ENCODE measurements at regions not wholly inside any gene's neighbourhood (a gene's known extent, or its start where the extent isn't known, plus 50 kb on each side); places are given as distances from the start of the nearest gene placed in this dataset.
"Not testable (repeated sequence)": the region's sequence is repeated elsewhere in the genome, so short reads cannot be mapped to it uniquely, and the experiment has no call there.

GRCh38 chrX:147468600-147468999 is 443.1 kb upstream of the FMR1 start:
- DNase-seq: no peak

- DNase-seq: peak; percentile 14
Observed at GRCh38 chrX:147476008-147476407, 435.7 kb upstream of the FMR1 start.

DNA sequence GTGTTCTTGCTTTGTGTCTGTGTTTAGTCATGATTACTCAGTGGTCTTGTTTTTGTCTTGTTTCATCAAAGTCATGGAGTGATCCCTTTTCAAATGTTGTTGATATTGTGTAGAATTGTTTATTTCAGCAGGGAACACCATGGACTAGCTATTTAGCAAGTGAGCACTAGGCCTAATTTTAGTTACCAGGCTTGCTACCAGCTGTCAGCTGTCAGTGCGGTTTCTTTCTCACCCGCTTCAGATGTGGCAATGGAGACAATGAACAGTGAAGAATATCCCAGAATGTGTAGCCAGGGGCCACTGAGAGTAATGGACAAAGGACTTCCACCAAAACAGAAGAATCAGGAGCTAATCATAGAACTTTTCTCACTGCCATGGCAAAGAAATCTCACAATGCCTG is 432.8 kb upstream of the FMR1 start:
- no peak for DNase-seq

GRCh38 chrX:147485207-147485606 is 426.5 kb upstream of the FMR1 start:
- no peak for DNase-seq

GRCh38 chrX:147494365-147494764 is 417.4 kb upstream of the FMR1 start:
- DNase-seq: no peak

GRCh38 chrX:147498796-147499195 is 412.9 kb upstream of the FMR1 start:
- no peak for DNase-seq

DNA sequence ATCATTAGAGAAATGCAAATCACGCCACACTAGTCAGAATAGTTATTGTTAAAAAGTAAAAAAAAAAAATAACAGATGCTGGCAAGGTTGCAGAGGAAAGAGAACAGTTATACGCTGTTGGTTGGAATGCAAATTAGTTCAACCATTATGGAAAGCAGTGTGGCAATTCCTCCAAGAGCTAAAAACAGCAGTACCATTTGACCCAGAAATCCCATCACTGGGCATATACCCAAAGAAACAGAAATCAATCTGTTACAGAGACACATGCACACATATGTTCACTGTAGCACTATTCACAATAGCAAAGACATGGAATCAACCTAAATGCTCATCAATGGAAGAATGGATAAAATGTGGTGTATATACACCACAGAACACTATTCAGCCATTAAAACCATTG is 388.7 kb upstream of the FMR1 start:
- peak; percentile 3 for DNase-seq

GRCh38 chrX:147533426-147533825 is 378.3 kb upstream of the FMR1 start:
- no peak for DNase-seq

DNA sequence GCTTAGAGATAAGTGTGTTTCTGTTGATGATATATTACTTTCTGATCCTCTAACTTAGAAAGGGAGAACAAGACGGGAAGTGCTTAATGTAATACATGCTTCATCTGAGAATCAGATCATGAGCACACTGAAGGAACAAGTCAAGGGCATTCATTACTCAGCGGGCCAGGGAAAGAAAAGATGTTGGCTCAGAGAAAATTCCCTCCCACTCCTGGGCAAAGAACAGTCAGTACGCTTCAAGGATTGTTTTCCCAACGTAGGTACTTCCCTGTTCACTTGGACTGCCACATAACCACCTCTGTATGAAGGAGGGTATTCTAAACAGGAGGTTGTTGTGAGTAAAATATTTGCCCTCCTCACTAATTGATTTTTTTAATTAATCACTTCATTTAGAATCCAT is 374.5 kb upstream of the FMR1 start:
- DNase-seq: no peak

DNA sequence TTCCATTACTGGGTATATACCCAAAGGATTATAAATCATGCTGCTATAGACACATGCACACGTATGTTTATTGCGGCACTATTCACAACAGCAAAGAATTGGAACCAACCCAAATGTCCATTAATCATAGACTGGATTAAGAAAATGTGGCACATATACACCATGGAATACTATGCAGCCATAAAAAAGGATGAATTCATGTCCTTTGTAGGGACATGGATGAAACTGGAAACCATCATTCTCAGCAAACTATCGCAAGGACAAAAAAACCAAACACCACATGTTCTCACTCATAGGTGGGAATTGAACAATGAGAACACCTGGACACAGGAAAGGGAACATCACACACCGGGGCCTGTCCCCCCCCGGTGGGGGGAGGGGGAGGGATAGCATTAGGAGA is 363.7 kb upstream of the FMR1 start:
- DNase-seq: not testable (repeated sequence)

DNA sequence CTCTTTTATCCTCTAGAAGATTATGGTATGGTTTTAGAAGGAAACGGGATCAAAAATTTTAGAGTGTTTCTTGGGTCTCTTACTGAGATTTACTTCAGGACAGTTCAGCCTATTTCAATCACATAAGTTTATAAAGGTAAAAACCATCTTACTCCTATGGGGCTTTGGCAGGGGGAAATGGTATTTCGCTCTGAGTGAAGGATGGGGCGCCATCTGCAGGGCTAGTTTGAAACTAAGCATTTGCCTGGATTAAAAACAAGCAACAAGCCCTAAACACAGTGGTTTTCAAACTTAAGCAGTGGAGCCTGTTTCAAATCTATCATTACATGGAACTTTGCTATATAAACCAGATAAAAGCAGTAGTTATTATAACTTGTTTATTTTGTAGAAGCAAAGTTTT is 361.5 kb upstream of the FMR1 start:
- peak; percentile 11 for DNase-seq

DNA sequence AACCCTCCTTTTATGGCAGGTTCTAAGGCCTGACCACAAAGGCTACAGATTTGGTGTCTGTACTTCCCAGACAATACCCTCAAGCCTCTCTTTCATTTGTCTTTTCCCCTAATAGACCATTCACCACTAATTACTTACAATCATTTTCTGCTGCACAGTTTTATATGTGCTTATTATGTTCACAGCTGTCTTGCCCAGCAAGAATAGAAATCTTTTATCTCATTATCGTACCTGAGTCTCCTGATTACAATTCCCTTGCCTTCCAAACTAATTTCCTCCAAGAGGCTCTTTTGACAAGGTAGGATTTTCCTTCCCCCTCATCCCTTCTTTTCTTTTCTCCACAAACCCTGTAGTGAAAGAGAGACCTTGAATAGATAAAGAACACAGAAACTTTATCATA is 352.5 kb upstream of the FMR1 start:
- DNase-seq: no peak

GRCh38 chrX:147565237-147565636 is 346.5 kb upstream of the FMR1 start:
- no peak for DNase-seq

DNA sequence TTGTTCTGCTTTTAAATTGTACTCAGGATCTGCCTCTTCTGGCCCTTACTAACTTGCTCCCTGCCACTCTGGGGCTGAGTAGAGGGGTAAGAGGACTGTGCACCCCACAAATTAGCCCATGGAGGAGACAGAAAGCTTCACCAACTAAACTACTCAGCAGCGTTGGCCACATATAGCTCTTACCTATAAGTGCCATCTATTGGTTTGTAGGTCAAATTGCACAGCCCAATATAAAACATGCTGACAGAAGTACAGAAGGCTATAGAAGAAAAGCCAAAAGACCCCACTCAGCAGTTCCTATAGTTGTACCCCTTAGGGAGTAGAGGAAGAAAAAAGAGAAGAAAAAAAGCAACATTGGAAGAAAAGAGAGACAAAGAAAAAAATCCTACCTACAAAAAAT is 341.2 kb upstream of the FMR1 start:
- DNase-seq: no peak

- no peak for DNase-seq
Observed at GRCh38 chrX:147573266-147573665, 338.5 kb upstream of the FMR1 start.

- DNase-seq: no peak
Observed at GRCh38 chrX:147602176-147602696, 309.5 kb upstream of the FMR1 start.

GRCh38 chrX:147626605-147627004 is 285.1 kb upstream of the FMR1 start:
- DNase-seq: no peak

DNA sequence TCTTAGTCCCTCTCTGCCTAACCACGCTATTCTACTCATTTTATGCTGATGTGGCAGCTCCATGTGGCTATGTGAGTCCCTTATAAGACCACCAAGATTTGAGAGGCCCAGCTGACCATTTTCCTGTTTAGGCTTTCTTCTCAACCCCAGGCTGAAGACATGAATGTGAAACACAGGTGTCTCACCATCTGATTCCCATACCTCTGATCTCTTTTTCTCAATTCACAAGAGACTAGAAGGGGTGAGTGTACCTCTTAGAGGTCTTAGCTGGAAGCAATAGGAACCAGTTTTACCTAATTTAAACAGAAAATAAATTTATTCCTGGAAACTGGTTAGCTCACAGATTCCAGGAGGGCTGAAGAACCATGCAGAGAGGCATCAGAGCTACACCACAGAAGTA is 276.5 kb upstream of the FMR1 start:
- DNase-seq: no peak

GRCh38 chrX:147637190-147637589 is 274.5 kb upstream of the FMR1 start:
- no peak for DNase-seq

DNA sequence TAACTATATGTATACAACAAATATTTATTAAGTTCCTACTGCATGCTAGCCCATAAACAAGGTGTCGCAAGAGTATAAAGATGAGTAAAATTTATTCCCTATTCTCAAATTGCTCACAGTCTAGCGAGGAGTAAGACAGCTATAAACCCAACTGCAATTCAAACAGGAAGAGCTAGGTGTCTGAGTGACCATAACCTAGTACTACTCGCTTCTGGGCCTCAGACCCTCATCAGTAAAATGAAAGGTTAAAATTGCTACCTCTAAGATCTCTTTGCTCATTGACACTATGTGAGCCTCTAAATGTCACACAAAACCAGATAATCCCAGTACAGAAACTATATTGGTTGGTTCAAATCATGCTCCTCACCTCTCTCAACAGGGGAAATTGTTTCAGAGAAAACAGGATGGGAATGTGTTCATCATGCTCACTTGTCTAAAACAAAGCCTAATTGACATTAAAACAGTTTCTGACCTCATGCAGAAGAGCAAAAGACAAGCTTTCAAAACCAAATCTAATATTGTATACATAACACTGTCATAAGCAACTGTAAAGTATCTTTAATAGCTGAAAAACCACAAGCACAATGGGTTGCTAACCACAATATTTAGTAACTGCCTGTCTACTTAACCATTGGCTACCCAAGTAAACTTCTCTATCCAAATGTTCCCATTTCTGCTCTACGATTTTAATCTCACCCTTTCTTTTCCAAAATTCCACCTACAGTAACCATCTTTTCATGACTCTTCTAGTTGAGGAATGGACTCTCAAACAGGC is 264.6 kb upstream of the FMR1 start:
- no peak for DNase-seq

- DNase-seq: no peak
Observed at GRCh38 chrX:147675819-147676218, 235.9 kb upstream of the FMR1 start.

DNA sequence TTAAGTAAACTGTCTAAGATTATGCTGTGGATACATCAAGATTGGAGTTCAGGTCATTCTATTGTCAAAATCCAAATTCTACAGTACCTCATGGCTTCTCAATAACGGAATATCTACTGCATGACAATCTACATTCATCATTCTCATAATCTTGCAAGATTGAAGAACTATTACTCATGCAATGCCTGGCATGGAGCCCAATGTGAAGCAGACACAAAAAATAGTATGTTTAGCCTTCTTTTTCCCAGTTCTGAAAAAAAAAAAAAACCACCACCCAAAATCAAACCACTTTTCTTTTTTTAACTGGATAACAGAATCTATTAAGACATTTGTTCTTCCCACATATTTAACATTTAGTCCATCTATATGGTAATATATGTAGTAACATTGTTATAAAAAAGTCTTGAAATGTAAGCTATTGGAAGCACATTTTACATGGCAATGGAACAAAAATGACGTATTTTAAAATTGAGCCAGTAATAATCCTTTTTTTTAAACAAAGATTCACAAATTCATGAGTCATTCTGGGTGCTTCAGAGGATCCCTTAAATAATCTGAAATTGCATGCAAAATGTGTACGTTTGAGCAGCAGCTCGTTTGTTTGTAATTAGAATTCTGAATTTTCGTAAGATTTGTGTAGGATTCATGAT is 232.2 kb upstream of the FMR1 start:
- no peak for DNase-seq

GRCh38 chrX:147680251-147680650 is 231.5 kb upstream of the FMR1 start:
- no peak for DNase-seq

DNA sequence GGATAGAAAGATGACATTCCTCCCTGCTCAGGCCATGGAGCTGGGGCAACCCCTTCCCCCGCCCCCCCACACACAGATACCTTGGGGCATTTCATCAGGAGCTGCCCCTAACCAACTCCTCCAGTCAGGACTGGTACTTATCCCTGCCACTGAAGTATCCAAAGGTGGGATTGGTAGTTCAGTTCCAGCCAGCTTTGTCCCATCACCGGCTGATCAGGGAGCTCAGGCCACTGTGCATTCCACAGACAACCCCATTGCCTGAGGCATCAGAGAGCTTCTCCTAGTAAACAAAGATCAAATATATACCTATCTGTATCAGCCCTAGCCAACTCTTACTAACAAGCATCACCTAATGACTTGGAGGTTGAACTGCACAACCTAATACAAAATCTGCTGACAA is 218.2 kb upstream of the FMR1 start:
- DNase-seq: no peak

GRCh38 chrX:147699061-147699460 is 212.7 kb upstream of the FMR1 start:
- no peak for DNase-seq

Data from NCI-H1694 (cell line).